A673 (cell line): ENCODE measurements at regions not wholly inside any gene's neighbourhood (a gene's known extent, or its start where the extent isn't known, plus 50 kb on each side); places are given as distances from the start of the nearest gene placed in this dataset.

ENCODE experiments used
- BruUV-seq: library from RNA; stranded (reverse); fragments of 400-500 nt; replicated peaks from 2 replicates; lab custom pipeline; 2021; lab: Mats Ljungman, UMichigan
- CTCF ChIA-PET: fragments of 300-600 bp; sonication (Branson Sonifier 250); formaldehyde crosslinking; loops from one replicate; lab custom pipeline; 2022; ENCODE audit warnings: antibody characterized with exemption; lab: Charles Lee
- POLR2A ChIA-PET: fragments of 300-600 bp; sonication (Branson Sonifier 250); formaldehyde crosslinking; loops from one replicate; lab custom pipeline; 2022; ENCODE audit warnings: antibody characterized with exemption; ENCODE audit not compliant: low non-redundant PET; lab: Charles Lee
- DNase-seq: peaks from one replicate; pipeline ENCODE4 v3.0.0-alpha.2; 2015; ENCODE audit warnings: low spot score
- H3K27ac ChIP-seq: fragments of 200-600 bp; sonication (generic); 2 replicates; pipeline ENCODE4 v1.5.1; 2016; ENCODE audit warnings: mixed run types, low read depth, mild to moderate bottlenecking, mixed read lengths, antibody characterized with exemption, low read length; ENCODE audit not compliant: poor library complexity, severe bottlenecking
- H3K27me3 ChIP-seq: fragments of 200-600 bp; sonication (generic); replicated peaks from 2 replicates; pipeline ENCODE4 v1.6.1; 2017; ENCODE audit warnings: mixed run types, low read depth, mild to moderate bottlenecking, mixed read lengths, antibody characterized with exemption, low read length; ENCODE audit not compliant: insufficient read depth, poor library complexity
- H3K36me3 ChIP-seq: fragments of 200-600 bp; sonication (generic); 2 replicates; pipeline ENCODE4 v1.6.1; 2016; ENCODE audit warnings: mixed run types, mild to moderate bottlenecking, mixed read lengths, antibody characterized with exemption, low read length; ENCODE audit not compliant: insufficient read depth, poor library complexity, severe bottlenecking
- H3K4me1 ChIP-seq: fragments of 200-600 bp; sonication (generic); 2 replicates; pipeline ENCODE4 v1.6.1; 2017; ENCODE audit warnings: mixed run types, mild to moderate bottlenecking, mixed read lengths, antibody characterized with exemption, low read length; ENCODE audit not compliant: insufficient read depth, poor library complexity, severe bottlenecking
- H3K4me3 ChIP-seq: fragments of 200-600 bp; sonication (generic); 2 replicates; pipeline ENCODE4 v1.5.1; 2016; ENCODE audit warnings: low read depth, mixed run types, mild to moderate bottlenecking, mixed read lengths, low read length; ENCODE audit not compliant: poor library complexity, severe bottlenecking
- H3K9me3 ChIP-seq: fragments of 200-600 bp; sonication (generic); 2 replicates; pipeline ENCODE4 v1.6.1; 2016; ENCODE audit warnings: mixed run types, low read depth, mild to moderate bottlenecking, mixed read lengths, antibody characterized with exemption, low read length; ENCODE audit not compliant: poor library complexity, severe bottlenecking
- CTCF ChIP-seq: fragments of 300-800, 200-600 bp; sonication (generic); conservative IDR thresholded peaks from 2 replicates; pipeline ENCODE4 v1.5.1; 2017; ENCODE audit warnings: low read depth, mild to moderate bottlenecking, antibody characterized with exemption, low read length, moderate library complexity, mixed read lengths
- EZH2 ChIP-seq: fragments of 200-600 bp; sonication (generic); IDR thresholded peaks from 2 replicates; pipeline ENCODE4 v1.6.1; 2017; ENCODE audit warnings: borderline replicate concordance, low read depth, mild to moderate bottlenecking, mixed read lengths, antibody characterized with exemption, low read length; ENCODE audit not compliant: poor library complexity, severe bottlenecking
- intact Hi-C: fragments of 100-400 bp; cut with micrococcal nuclease; formaldehyde crosslinking; loops from one replicate; pipeline ENCODE4 v1.10.0; 2022; ENCODE audit not compliant: unreplicated experiment

- intact Hi-C loops: no loop called here
- BruUV-seq: no TSS peak
- no peaks in the 10 kb centered on the region for H3K36me3 ChIP-seq
- no peak overlapping the region for H3K4me3 ChIP-seq
- H3K27me3 ChIP-seq: no peaks in the 10 kb centered on the region
- no peak for DNase-seq
- ChIA-PET CTCF (no interaction called here), POLR2A (no interaction called here)
- no peak for TF ChIP-seq CTCF
- no peak for TF ChIP-seq EZH2
- no peaks in the 10 kb centered on the region for H3K4me1 ChIP-seq
- no peak overlapping the region for H3K27ac ChIP-seq
- peaks cover 32% of the 10 kb centered on the region for H3K9me3 ChIP-seq
Measured at GRCh38 chr15:24865303-24865702, 89.5 kb upstream of the SNRPN start.

GRCh38 chr15:24877174-24877573 lies 77.6 kb upstream of the SNRPN start:
- CTCF ChIA-PET: no interaction called here
- Histone ChIP-seq H3K4me3 (no peak overlapping the region), H3K9me3 (peaks cover 7% of the 10 kb centered on the region), H3K27me3 (no peaks in the 10 kb centered on the region), H3K27ac (no peak overlapping the region), H3K4me1 (no peaks in the 10 kb centered on the region), H3K36me3 (no peaks in the 10 kb centered on the region)
- POLR2A ChIA-PET: no interaction called here
- no TSS peak for BruUV-seq
- intact Hi-C loops: no loop called here
- TF ChIP-seq EZH2 (no peak), CTCF (no peak)
- no peak for DNase-seq

- Histone ChIP-seq H3K27ac (no peak overlapping the region), H3K4me3 (no peak overlapping the region), H3K27me3 (no peaks in the 10 kb centered on the region), H3K4me1 (no peaks in the 10 kb centered on the region), H3K36me3 (no peaks in the 10 kb centered on the region), H3K9me3 (peaks cover 7% of the 10 kb centered on the region)
- ChIA-PET POLR2A (no interaction called here), CTCF (no interaction called here)
- no TSS peak for BruUV-seq
- TF ChIP-seq EZH2 (no peak), CTCF (no peak)
- no peak for DNase-seq
- intact Hi-C loops: no loop called here
Measured at GRCh38 chr15:24878153-24878552, 76.6 kb upstream of the SNRPN start.
